ENCODE measurements at regions not wholly inside any gene's neighbourhood (a gene's known extent, or its start where the extent isn't known, plus 50 kb on each side); places are given as distances from the start of the nearest gene placed in this dataset.

GRCh38 chr12:104835317-104835716, 122.8 kb downstream of the SLC41A2 start:
- DNase-seq: no peak
- Histone ChIP-seq H3K4me1 (no peaks in the 10 kb centered on the region), H3K9me3 (no peaks in the 10 kb centered on the region), H3K4me3 (no peak overlapping the region), H3K27me3 (no peaks in the 10 kb centered on the region), H3K36me3 (ENCODE audit: low read depth, missing control alignments) (no peaks in the 10 kb centered on the region), H3K27ac (no peak overlapping the region)
- 83 to 86% methylated on average over 2 of the region's 2 CpGs for WGBS, 2 donors
- TF ChIP-seq CTCF (IDR thresholded peaks at IDR 0.05): no peak
- TF ChIP-seq POLR2A (IDR thresholded peaks at IDR 0.05): no peak
- intact Hi-C loops (cut with DNase I; ENCODE audit: low total_unique reads): no loop called here

- H3K9me3 ChIP-seq: no peaks in the 10 kb centered on the region
- H3K4me3 ChIP-seq: no peak overlapping the region
- intact Hi-C loops (cut with DNase I; ENCODE audit: low total_unique reads): no loop called here
- H3K27me3 ChIP-seq: no peaks in the 10 kb centered on the region
- H3K4me1 ChIP-seq: no peaks in the 10 kb centered on the region
- TF ChIP-seq CTCF (IDR thresholded peaks at IDR 0.05) (no peak), POLR2A (IDR thresholded peaks at IDR 0.05) (no peak)
- no peak overlapping the region for H3K27ac ChIP-seq
- no peak for DNase-seq
- H3K36me3 ChIP-seq (ENCODE audit: low read depth, missing control alignments): no peaks in the 10 kb centered on the region
Measured at GRCh38 chr12:104834607-104835006, 123.5 kb downstream of the SLC41A2 start.

- no peak for TF ChIP-seq CTCF (IDR thresholded peaks at IDR 0.05)
- TF ChIP-seq POLR2A (IDR thresholded peaks at IDR 0.05): no peak
- Histone ChIP-seq H3K4me3 (no peak overlapping the region), H3K4me1 (no peaks in the 10 kb centered on the region), H3K9me3 (no peaks in the 10 kb centered on the region), H3K27me3 (no peaks in the 10 kb centered on the region), H3K36me3 (ENCODE audit: low read depth, missing control alignments) (no peaks in the 10 kb centered on the region), H3K27ac (no peak overlapping the region)
- intact Hi-C loops (cut with DNase I; ENCODE audit: low total_unique reads): no loop called here
- WGBS, 2 donors: 95 to 100% methylated on average over 1 of the region's 1 CpG
- no peak for DNase-seq
Measured at GRCh38 chr12:104833756-104834155, 124.3 kb downstream of the SLC41A2 start.

- intact Hi-C loops (cut with DNase I; ENCODE audit: low total_unique reads): no loop called here
- 85 to 90% methylated on average over 7 of the region's 7 CpGs for whole genome bisulfite sequencing, 2 donors
- Histone ChIP-seq H3K9me3 (no peaks in the 10 kb centered on the region), H3K4me3 (no peak overlapping the region), H3K27ac (no peak overlapping the region), H3K4me1 (no peaks in the 10 kb centered on the region), H3K27me3 (no peaks in the 10 kb centered on the region), H3K36me3 (ENCODE audit: low read depth, missing control alignments) (no peaks in the 10 kb centered on the region)
- DNase-seq: no peak
- TF ChIP-seq POLR2A (IDR thresholded peaks at IDR 0.05) (no peak), CTCF (IDR thresholded peaks at IDR 0.05) (no peak)
Measured at GRCh38 chr12:104828015-104828414, 130.1 kb downstream of the SLC41A2 start.

GRCh38 chr12:104827587-104827986, 130.5 kb downstream of the SLC41A2 start:
- H3K9me3 ChIP-seq: no peaks in the 10 kb centered on the region
- WGBS, 2 donors: 83 to 85% methylated on average over 9 of the region's 9 CpGs
- intact Hi-C loops (cut with DNase I; ENCODE audit: low total_unique reads): no loop called here
- H3K27me3 ChIP-seq: no peaks in the 10 kb centered on the region
- DNase-seq: no peak
- H3K4me1 ChIP-seq: no peaks in the 10 kb centered on the region
- TF ChIP-seq POLR2A (IDR thresholded peaks at IDR 0.05): no peak
- no peak for TF ChIP-seq CTCF (IDR thresholded peaks at IDR 0.05)
- H3K27ac ChIP-seq: no peak overlapping the region
- H3K36me3 ChIP-seq (ENCODE audit: low read depth, missing control alignments): no peaks in the 10 kb centered on the region
- no peak overlapping the region for H3K4me3 ChIP-seq

Data from testis (tissue), 2 donors.